ENCODE measurements at regions not wholly inside any gene's neighbourhood (a gene's known extent, or its start where the extent isn't known, plus 50 kb on each side); places are given as distances from the start of the nearest gene placed in this dataset.

- peaks cover 18 to 71% of the 10 kb centered on the region in 2 experiments for H3K27me3 ChIP-seq (ENCODE audit: control insufficient read depth in 1 of 2, insufficient read depth in 2 of 2, low read length in 2 of 2)
- H3K9me3 ChIP-seq (ENCODE audit: low read length): no peaks in the 10 kb centered on the region
Measured at GRCh38 chr20:63067721-63068560, 61.2 kb upstream of the BHLHE23 start.

GRCh38 chr20:63067266-63067635, 60.5 kb upstream of the BHLHE23 start:
- BruUV-seq (replicated peaks): no TSS peak
- ChIA-PET CTCF (ENCODE audit: low intra/inter-chr PET ratio, low total read pairs) (no interaction called here), POLR2A (no interaction called here)
- TF ChIP-seq ZNF704 (CRISPR knock-in tag; IDR thresholded peaks at IDR 0.05; ENCODE audit: borderline replicate concordance): no peak
- TF ChIP-seq ETS1 (CRISPR knock-in tag; IDR thresholded peaks at IDR 0.05): no peak
- no peak for TF ChIP-seq ZNF670 (CRISPR knock-in tag; IDR thresholded peaks at IDR 0.05; ENCODE audit: borderline replicate concordance)
- TF ChIP-seq ZNF484 (CRISPR knock-in tag; IDR thresholded peaks at IDR 0.05; ENCODE audit: borderline replicate concordance, low read depth): 0 out of 2 replicates have a peak, but pooled peaks have one; percentile 32
- H3K9ac ChIP-seq (ENCODE audit: insufficient read depth, low read depth, low read length): no peak overlapping the region
- no peak overlapping the region for H2AFZ ChIP-seq (ENCODE audit: low read length)
- H3K4me2 ChIP-seq (ENCODE audit: low read depth, low read length): no peak overlapping the region
- no peaks in the 10 kb centered on the region for H3K36me3 ChIP-seq (replicated peaks in 1 of 2; ENCODE audit: control insufficient read depth in 1 of 2, insufficient read depth in 2 of 2, low read length in 2 of 2)
- intact Hi-C loops (cut with micrococcal nuclease; ENCODE audit: unreplicated experiment): no loop called here
- in situ Hi-C loops (cut with HindIII; ENCODE audit: extremely low pct_ligation_motif_present, low pct_unique_long_range_greater_than_20kb): no loop called here
- DNase-seq (ENCODE audit: low spot score): no peak
- H3K9me3 ChIP-seq (ENCODE audit: low read length): no peaks in the 10 kb centered on the region
- ATAC-seq: no peak
- H3K4me3 ChIP-seq (replicated peaks in 1 of 3; ENCODE audit: insufficient read depth in 1 of 3, low read depth in 2 of 3, low read length in 3 of 3): no peak overlapping the region
- H3K27me3 ChIP-seq (ENCODE audit: control insufficient read depth in 1 of 2, insufficient read depth in 2 of 2, low read length in 2 of 2): peaks cover 18 to 73% of the 10 kb centered on the region in 2 experiments
- WGBS (ENCODE audit: low lambda C conversion rate): 14% methylated on average over 12 of the region's 12 CpGs
- H3K79me2 ChIP-seq (ENCODE audit: insufficient read depth, low read length): no peaks in the 10 kb centered on the region
- peaks cover 11% of the 10 kb centered on the region; the same call in 1 of the 2 replicates for H4K20me1 ChIP-seq (ENCODE audit: insufficient read depth, low read length)
- FAIRE-seq: no peak
- H3K4me1 ChIP-seq (ENCODE audit: insufficient read depth, low read length): peaks cover 11% of the 10 kb centered on the region
- no peak overlapping the region for H3K27ac ChIP-seq (ENCODE audit: extremely low read length, insufficient read depth, low read length)

More at GRCh38 chr20:63067721-63068560, 61.2 kb upstream of the BHLHE23 start:
- Histone ChIP-seq H3K79me2 (ENCODE audit: insufficient read depth, low read length) (no peaks in the 10 kb centered on the region), H3K36me3 (replicated peaks in 1 of 2; ENCODE audit: control insufficient read depth in 1 of 2, insufficient read depth in 2 of 2, low read length in 2 of 2) (no peaks in the 10 kb centered on the region), H4K20me1 (ENCODE audit: insufficient read depth, low read length) (peaks cover 11% of the 10 kb centered on the region; the same call in 1 of the 2 replicates), H3K4me1 (ENCODE audit: insufficient read depth, low read length) (peaks cover 11% of the 10 kb centered on the region), H3K4me2 (ENCODE audit: low read depth, low read length) (no peak overlapping the region), H2AFZ (ENCODE audit: low read length) (no peak overlapping the region), H3K27ac (ENCODE audit: extremely low read length, insufficient read depth, low read length) (no peak overlapping the region), H3K9ac (ENCODE audit: insufficient read depth, low read depth, low read length) (no peak overlapping the region), H3K4me3 (replicated peaks in 1 of 3; ENCODE audit: insufficient read depth in 1 of 3, low read depth in 2 of 3, low read length in 3 of 3) (no peak overlapping the region)
- ChIA-PET POLR2A (no interaction called here), CTCF (ENCODE audit: low intra/inter-chr PET ratio, low total read pairs) (no interaction called here)
- ATAC-seq (no peak), FAIRE-seq (no peak), DNase-seq (ENCODE audit: low spot score) (no peak)
- intact Hi-C loops (cut with micrococcal nuclease; ENCODE audit: unreplicated experiment): no loop called here
- WGBS (ENCODE audit: low lambda C conversion rate): 4% methylated on average over 24 of the region's 26 CpGs
- no peak for TF ChIP-seq ZNF224 (CRISPR knock-in tag; IDR thresholded peaks at IDR 0.05)
- no peak for TF ChIP-seq ZNF713 (CRISPR knock-in tag; IDR thresholded peaks at IDR 0.05)
- no peak for TF ChIP-seq ELF1 (CRISPR knock-in tag; IDR thresholded peaks at IDR 0.05)
- TF ChIP-seq STAT5B (CRISPR knock-in tag; IDR thresholded peaks at IDR 0.05): no peak
- TF ChIP-seq ZNF670 (CRISPR knock-in tag; IDR thresholded peaks at IDR 0.05; ENCODE audit: borderline replicate concordance): no peak
- no peak for TF ChIP-seq CHD2 (IDR thresholded peaks at IDR 0.05; ENCODE audit: low read depth, low read length)
- TF ChIP-seq SP4 (CRISPR knock-in tag; IDR thresholded peaks at IDR 0.05): no peak
- no peak for TF ChIP-seq ZNF230 (CRISPR knock-in tag; IDR thresholded peaks at IDR 0.05)
- no peak for TF ChIP-seq ZFP36L1 (CRISPR knock-in tag; IDR thresholded peaks at IDR 0.05)
- TF ChIP-seq HDAC1 (CRISPR knock-in tag; IDR thresholded peaks at IDR 0.05): no peak
- no peak for TF ChIP-seq ZNF232 (CRISPR knock-in tag; IDR thresholded peaks at IDR 0.05; ENCODE audit: borderline replicate concordance)
- no peak for TF ChIP-seq TFDP1 (CRISPR knock-in tag; IDR thresholded peaks at IDR 0.05; ENCODE audit: borderline replicate concordance)
- in situ Hi-C loops (cut with HindIII; ENCODE audit: extremely low pct_ligation_motif_present, low pct_unique_long_range_greater_than_20kb): no loop called here
- BruUV-seq (replicated peaks): no TSS peak

Data from HepG2 (cell line).